ENCODE measurements at regions not wholly inside any gene's neighbourhood (a gene's known extent, or its start where the extent isn't known, plus 50 kb on each side); places are given as distances from the start of the nearest gene placed in this dataset.

DNA sequence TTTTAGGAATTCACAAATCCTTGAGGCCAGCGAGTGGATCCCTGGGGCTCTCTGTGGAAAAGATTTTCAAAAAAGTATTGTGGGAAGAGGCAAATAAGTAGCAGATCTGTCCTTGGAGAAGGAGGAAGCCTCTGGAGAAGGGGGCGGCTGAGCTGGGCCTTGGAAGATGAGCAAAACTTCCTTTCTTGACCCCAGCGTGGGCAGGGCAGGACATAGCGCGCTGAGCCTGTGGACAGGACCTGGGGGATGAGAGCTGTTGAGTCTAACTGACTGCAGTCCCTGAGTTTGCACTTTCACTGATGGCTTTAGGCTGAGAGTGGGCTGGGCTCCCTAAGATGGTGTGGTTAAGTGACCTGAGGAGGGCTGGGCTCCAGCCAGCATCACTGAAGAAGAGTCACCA lies 170.2 kb upstream of the GALNT2 start:
- TF ChIP-seq, protein P1, sequence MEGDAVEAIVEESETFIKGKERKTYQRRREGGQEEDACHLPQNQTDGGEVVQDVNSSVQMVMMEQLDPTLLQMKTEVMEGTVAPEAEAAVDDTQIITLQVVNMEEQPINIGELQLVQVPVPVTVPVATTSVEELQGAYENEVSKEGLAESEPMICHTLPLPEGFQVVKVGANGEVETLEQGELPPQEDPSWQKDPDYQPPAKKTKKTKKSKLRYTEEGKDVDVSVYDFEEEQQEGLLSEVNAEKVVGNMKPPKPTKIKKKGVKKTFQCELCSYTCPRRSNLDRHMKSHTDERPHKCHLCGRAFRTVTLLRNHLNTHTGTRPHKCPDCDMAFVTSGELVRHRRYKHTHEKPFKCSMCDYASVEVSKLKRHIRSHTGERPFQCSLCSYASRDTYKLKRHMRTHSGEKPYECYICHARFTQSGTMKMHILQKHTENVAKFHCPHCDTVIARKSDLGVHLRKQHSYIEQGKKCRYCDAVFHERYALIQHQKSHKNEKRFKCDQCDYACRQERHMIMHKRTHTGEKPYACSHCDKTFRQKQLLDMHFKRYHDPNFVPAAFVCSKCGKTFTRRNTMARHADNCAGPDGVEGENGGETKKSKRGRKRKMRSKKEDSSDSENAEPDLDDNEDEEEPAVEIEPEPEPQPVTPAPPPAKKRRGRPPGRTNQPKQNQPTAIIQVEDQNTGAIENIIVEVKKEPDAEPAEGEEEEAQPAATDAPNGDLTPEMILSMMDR (optimal IDR thresholded peaks at IDR 0.05 in 1 of 3, IDR thresholded peaks at IDR 0.05 in 1 of 3, conservative IDR thresholded peaks at IDR 0.05 in 1 of 3; ENCODE audit: extremely low read depth in 1 of 3, insufficient read depth in 2 of 3, low read length in 3 of 3): no peak
- TF ChIP-seq EZH2 (IDR thresholded peaks at IDR 0.05; ENCODE audit: low read length): no peak

Measured in keratinocyte (primary cell).